HUDEP-2 (cell line): ENCODE measurements at regions not wholly inside any gene's neighbourhood (a gene's known extent, or its start where the extent isn't known, plus 50 kb on each side); places are given as distances from the start of the nearest gene placed in this dataset.

ENCODE experiments used
- DNase-seq, 76 experiments: peaks; one replicate each; lab custom pipeline; 2025; ENCODE audit not compliant: unreplicated experiment in 76 of 76; lab: John Stamatoyannopoulos, UW

GRCh38 chr16:9406038-9406712, 314.7 kb downstream of the HAPSTR1 start:
- no peak for DNase-seq

- no peak for DNase-seq
These were observed 315.8 kb downstream of the HAPSTR1 start for GRCh38 chr16:9407206-9407758.

GRCh38 chr16:9408297-9408878, 316.9 kb downstream of the HAPSTR1 start:
- no peak for DNase-seq

GRCh38 chr16:9409560-9410493, 318.4 kb downstream of the HAPSTR1 start:
- DNase-seq: no peak

- DNase-seq: no peak
These were observed 320.0 kb downstream of the HAPSTR1 start for GRCh38 chr16:9411426-9411825.

- no peak for DNase-seq
These were observed 320.8 kb downstream of the HAPSTR1 start for GRCh38 chr16:9412031-9412914.

- no peak for DNase-seq
These were observed 321.4 kb downstream of the HAPSTR1 start for GRCh38 chr16:9412915-9413264.

- no peak for DNase-seq
These were observed 324.1 kb downstream of the HAPSTR1 start for GRCh38 chr16:9415545-9415944.

GRCh38 chr16:9417898-9418297, 326.5 kb downstream of the HAPSTR1 start:
- no peak for DNase-seq

GRCh38 chr16:9419161-9419560, 327.7 kb downstream of the HAPSTR1 start:
- DNase-seq: no peak

GRCh38 chr16:9422762-9423513, 331.5 kb downstream of the HAPSTR1 start:
- no peak for DNase-seq

- no peak for DNase-seq
These were observed 333.8 kb downstream of the HAPSTR1 start for GRCh38 chr16:9425236-9425635.

GRCh38 chr16:9428355-9429005, 337.0 kb downstream of the HAPSTR1 start:
- DNase-seq: no peak

- no peak for DNase-seq
These were observed 338.3 kb downstream of the HAPSTR1 start for GRCh38 chr16:9429646-9430330.

GRCh38 chr16:9434659-9435058, 343.2 kb downstream of the HAPSTR1 start:
- no peak for DNase-seq

- DNase-seq: no peak
These were observed 344.7 kb downstream of the HAPSTR1 start for GRCh38 chr16:9436175-9436574.

GRCh38 chr16:9437115-9437514, 345.7 kb downstream of the HAPSTR1 start:
- DNase-seq: peak in 9 of 76 experiments; percentile 3 to 28 (median 9)

- no peak for DNase-seq
These were observed 347.5 kb downstream of the HAPSTR1 start for GRCh38 chr16:9438991-9439390.

GRCh38 chr16:9441012-9441411, 349.6 kb downstream of the HAPSTR1 start:
- no peak for DNase-seq
